Skin of body (tissue), 1 donor: ENCODE measurements at regions not wholly inside any gene's neighbourhood (a gene's known extent, or its start where the extent isn't known, plus 50 kb on each side); places are given as distances from the start of the nearest gene placed in this dataset.
"Not testable (repeated sequence)": the region's sequence is repeated elsewhere in the genome, so short reads cannot be mapped to it uniquely, and the experiment has no call there.

Experiments used
- DNase-seq: peaks from one replicate; lab custom pipeline; 2025; lab: John Stamatoyannopoulos, UW

DNA sequence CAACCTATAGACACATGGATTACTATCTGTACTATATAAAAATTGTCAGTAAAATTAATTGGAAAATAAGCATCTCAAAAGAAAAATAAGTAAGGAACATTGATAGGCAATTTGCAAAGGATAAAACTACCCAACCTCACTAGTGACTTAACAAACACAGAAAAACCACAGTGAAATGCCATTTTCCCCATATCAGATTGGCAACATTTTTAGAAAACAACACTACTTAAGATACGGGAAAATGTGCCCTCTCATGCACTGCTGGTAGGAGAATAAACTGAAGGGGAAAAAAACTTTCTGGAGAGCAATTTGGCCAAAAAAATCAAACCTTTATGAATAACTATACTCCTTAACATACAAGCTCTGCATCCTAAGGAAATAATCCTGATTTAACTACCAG, 254.0 kb downstream of the DEPDC1B start:
- no peak for DNase-seq

DNA sequence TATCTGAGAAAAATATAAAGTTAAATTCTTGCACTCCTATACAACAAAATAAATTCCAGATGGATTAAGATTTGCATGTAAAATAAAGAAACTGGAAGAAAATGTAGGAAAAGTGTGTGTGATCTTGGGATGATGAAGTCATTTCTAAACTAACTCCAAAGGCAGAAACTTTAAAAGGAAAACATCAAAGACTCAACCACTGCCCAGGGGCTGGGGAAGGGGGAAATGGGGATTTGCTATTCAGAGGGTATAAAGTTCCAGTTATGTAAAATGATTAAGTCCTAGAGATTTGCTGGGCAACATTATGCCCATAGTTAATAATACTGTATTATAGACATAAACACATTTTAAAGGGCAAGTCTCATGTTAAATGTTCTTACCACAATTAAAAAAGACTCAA, 254.5 kb downstream of the DEPDC1B start:
- no peak for DNase-seq

DNA sequence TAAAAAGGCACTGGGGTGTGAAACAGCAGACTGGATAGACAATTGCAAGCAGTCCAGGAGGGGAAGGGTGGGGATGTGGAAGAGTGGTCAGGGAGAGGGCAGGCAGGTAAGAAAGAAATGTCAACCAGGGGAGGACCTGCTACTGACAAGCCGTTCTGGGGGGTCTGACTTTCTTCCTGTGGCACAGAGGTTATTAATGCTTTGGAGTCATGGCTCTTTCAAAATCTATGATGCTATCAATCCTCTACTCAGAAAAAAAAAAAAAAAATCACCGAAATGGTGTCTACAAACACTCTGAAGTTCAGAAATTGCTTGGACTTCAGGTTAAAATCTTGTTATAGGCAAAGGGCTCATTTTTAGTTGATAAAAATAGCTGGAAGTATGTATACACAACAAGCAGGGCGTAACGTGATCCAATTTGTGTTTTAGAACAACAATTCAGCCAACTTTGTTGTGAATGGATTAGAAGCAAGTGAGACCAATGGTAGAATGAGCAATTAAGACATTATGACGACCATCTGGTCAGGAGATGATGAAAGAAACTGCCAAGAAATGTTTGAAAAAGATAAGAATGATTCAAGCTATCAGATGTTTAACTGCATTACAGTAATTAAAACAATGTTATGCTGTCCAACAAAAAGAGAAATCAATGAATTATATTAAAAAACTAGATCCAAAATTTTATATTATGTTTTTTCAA, 255.2 kb downstream of the DEPDC1B start:
- DNase-seq = no peak

DNA sequence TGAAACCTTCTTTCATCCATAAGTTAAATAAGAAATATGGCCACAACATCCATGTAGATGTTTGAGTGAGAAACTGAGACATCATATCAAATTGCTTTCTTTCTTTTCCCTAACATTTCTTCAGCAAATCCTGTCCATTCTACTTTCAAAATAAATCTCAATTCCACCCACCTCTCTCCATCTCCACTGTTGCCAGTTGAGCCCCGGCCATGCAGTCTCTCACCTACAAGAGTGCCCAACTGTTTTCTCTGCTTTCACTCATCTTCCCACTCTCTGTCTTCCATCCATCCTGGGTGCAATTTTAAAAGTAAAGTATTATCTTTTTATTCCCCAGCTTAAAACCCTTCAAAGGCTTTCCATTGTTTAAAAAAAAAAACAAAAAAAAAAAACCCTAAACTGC, 260.4 kb downstream of the DEPDC1B start:
- DNase-seq = no peak

DNA sequence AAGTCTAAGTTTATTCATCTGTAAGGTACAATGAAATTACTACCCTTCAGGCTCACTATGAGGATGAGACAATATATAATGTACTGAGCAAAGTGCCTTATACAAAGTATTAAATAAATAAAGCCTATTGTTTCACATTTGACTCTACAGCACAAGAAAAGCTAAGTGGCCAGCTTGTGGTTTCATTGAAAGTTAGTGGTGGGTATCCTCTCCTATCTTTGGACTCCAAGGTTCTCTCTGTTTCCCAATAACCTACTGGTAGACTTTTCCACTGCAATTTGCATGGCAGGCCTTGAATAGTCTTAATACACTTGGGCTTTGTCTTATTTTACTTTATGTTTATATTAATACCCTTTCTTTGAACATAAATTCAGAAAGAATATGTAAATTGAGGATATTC, 262.7 kb downstream of the DEPDC1B start:
- DNase-seq = no peak

DNA sequence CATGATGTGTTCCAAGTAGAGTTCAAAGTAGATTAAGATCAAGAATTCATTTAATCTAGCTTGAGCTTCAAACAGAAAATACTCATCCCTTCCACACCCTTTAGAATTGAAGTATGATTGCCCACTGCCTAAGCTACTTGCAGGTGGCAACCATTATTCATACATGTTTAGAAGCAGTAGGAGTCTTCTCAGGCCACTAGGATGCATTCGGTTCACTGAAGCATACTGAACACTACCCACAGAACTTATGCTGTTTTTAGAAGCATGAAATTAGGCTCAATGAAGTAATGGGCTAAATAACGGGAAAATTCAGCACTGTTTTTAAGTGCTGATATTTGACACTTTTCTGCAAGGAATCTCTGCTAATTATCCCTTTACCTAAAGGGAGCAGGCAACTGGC, 263.4 kb downstream of the DEPDC1B start:
- no peak for DNase-seq

DNA sequence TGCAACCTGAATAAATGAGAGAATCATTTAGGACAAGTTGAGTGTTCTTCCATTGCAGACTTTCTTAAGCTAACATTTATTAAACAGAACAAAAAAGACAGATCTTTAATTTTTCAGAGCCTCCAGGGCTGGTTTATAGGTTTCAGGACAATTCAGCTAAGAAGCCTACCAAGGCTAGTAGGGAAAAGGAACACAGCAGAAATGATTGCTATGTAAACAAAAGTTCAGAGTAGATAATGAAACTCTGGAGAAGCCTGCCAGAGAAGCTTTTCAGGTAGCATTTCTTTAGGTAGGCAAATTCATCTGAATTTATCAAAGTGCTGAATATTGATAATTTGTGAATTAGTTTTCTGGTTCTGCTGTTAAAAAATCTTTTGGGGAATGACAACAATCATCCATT, 264.2 kb downstream of the DEPDC1B start:
- DNase-seq = no peak

DNA sequence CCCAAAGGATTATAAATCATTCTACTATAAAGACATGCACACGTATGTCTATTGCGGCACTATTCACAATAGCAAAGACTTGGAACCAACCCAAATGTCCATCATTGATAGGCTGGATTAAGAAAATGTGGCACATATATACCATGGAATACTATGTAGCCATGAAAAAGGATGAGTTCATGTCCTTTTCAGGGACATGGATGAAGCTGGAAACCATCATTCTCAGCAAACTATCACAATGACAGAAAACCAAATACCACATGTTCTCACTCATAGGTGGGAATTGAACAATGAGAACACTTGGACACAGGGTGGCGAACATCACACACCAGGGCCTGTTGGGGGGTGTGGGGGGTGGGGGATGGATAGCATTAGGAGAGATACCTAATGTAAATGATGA, 273.8 kb downstream of the DEPDC1B start:
- DNase-seq = not testable (repeated sequence)

DNA sequence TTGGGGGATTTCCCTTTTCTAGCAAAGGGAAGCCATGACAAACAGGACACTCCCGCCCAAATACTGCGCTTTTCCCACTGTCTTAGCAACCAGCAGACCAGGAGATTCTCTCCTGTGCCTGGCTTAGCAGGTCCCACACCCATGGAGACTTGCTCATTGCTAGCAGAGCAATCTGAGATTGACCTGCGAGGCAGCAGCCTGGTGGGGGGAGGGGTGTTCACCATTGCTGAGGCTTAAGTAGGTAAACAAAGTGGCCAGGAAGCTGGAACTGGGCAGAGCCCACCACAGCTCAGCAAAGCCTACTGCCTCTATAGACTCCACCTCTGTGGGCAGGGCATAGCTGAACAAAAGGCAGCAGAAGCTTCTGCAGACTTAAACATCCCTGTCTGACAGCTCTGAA, 279.2 kb downstream of the DEPDC1B start:
- not testable (repeated sequence) for DNase-seq

DNA sequence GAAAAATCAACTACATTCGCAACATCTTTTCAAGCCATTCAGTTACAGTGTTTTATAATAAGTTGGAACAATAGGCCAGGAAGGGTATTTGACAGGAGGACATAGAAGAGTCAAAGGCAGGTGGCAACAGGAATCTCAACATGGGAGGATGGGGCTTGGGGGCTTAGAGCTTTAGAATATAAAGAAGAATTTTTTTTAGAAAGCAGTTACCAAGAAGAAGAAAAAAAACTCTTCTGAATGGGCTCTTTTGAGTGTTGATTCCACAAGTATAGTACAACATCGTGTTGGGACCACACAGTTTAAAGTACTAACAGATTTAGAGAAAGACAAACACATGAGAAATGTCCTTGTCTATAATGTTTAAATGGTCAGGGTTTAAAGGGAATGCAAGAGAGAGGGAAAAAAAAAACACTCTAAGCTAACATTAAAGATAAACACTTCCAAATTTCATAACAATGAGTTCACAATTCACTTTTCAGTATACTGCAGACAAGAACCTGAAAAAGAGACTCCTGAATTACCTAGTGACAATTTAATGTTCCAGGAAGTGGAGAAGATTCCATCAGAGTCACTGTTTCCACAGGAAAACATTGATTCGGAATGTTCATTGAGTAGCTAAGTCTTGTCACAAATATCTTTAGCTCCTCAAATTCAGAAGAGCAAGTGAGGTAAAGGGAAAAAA, 282.3 kb downstream of the DEPDC1B start:
- no peak for DNase-seq

DNA sequence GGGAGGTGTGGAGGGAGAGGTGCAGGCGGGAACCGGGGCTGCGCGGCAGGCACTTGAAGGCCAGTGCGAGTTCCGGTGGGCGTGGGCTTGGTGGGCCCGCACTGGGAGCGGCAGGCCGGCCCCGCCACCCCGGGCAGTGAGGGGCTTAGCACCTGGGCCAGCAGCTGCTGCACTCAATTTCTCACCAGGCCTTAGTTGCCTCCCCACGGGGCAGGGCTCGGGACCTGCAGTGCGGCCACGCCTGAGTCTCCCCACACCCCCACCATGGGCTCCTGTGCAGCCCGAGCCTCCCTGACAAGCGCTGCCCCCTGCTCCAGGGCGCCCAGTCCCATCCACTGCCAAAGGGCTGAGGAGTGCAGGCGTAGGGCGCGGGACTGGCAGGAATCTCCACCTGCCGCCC, 284.5 kb downstream of the DEPDC1B start:
- DNase-seq = no peak

DNA sequence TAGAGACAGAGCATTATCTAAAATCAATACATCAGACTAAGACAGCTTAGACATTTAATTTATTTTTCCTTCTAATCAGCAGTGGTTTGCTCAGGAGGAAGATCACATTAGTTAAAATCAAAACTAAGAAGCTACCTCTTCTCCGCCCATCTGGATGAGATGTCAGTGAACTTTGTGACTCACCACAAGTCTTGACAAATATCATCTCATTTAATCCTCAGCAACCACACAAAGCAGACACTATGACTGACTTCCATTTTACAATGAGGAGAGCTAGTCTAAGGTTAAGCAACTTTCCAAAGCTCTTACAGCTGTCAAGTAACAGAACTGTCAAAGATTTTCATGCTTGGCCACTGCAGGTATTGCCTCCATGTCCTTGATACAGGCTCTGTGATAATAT, 289.5 kb downstream of the DEPDC1B start:
- DNase-seq = no peak

DNA sequence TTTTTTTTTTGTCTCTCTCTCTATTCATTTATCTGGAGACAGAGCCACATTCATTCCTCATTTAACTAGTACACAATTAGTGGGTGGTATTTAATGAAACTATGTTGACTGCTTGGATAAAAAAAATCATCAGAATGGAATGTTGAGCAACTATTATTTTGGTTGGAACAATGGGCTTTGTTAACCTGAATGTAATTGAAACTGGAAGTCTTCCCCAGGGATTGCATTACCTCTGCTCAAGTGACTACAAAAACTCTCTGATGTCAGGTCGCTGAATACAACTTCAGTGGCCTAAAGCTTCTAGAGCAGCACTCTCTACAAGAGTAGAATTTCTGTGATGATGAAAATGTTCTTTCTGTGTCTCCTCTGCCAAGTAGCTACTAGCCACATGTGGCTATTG, 295.8 kb downstream of the DEPDC1B start:
- DNase-seq = no peak

DNA sequence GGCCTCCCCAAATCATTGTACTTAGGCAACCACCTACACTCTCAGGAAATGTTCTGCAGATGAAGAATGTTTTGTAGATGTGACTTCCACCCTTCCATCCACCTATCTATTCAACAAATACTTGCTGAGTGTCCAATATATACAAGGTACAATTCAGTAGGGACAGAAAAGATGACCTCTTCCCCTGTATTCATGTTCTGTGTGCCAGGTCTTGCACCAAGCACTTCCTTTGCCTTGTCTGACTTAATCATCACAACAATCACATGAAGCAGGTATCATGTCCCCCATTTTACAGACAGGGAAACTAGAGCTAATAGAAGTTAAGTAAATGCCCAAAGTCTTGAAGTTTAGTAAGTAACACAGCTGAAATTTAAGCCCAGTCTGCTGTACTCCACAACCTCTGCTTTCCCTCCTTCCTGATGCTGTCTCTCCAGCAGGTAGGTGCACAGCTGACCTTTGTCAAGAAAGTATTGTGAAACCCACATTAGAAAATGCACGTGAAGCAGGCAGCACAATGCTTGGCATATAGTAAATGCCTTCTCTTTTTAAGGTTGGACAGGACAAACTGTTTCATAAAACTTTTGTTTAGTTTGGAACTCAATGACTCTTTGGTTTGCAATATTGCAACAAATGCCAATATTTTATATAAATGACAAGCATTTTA, 296.5 kb downstream of the DEPDC1B start:
- DNase-seq = no peak

DNA sequence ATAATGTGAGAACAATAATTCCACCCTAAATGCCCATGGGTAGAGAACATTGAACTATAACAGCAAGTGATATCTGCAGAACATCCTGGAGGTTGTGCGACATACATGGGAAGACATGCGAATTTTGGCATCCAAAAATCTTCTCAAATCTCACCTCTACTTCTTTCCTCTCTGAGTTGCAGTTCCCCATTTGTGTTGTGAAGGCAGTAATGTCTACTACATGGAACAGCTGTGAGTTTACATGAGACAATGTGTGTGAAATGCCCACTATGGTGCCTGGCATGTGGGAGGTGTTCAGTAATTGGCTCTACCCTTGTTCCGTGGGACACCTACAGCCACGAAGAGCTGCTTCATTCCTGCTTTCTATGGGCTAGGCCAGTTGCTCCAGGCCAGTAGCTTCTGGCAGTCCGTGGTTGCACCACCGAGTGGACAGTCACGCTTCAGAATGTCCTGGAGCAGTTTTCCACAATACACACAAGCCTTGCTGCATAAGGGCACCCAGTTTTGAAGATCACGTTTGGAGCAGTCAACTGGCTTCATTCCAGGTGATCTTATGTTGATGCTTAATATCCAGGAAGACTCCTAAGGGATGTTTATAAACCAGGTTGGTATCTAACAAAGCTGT, 297.7 kb downstream of the DEPDC1B start:
- no peak for DNase-seq

DNA sequence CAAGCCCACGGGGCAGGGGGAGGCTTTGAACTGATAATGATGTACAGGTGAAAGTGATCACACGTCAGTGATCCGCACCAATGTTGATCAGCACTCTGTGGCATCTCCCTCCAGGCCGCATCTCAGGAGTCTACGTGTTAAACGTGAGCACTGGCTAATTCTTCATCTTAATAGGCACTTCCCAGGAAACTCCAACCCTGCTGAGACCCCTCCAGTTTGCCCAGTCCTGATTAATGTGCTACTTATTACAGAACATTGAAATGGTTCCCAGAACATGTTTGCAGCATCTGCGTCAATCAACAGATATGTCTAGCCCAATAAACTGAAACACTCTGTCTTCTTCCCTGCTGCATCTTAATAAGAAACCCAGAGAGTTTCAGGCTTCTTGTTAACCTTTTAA, 298.4 kb downstream of the DEPDC1B start:
- DNase-seq = no peak

DNA sequence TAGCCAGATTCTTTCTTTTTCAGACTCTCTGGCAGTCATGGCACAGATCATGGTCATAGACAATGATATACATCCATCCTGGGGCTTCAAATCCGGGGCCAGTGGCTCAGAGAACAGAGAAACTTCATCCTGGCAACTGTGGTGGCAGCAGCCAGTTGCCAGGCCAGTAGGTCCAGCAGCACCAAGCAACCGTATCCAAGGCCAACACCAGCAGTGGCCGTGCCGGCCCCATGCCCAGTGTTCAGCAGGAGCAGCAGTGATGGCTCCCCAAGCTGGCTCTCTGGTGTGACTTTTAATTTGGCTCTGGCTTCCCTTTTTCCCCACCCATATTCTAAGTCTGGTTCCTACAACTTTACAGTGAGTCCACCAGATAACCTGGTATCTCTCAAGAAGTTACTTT, 300.5 kb downstream of the DEPDC1B start:
- DNase-seq = no peak

DNA sequence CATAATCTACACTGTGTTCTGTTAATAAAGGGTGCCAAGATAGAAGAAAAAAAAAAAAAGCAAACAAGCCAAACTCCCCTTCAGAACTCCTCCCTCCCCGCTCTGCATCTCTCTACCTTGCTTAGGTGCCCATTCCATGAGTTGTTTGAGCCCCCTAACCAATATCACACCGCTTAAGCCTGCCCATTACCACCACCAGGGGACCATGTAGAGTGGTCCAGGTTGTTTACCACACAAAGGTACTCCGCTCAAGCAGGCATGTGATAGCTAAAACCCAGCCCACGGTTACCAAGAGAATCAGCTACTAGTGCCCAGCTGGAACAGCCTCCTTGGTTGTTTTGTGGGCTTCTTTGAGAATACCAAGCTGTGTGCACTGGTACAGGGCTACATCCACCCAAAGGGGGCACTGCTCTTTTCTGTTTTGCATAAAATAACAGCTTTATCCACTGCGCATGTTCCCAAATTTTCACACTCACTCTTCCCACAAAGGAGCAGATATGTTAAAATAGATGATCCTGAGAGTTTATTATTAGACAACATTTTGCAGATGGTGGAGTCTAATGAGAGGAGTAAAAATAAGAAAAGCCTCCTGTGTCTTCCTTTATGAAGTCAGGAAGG, 304.1 kb downstream of the DEPDC1B start:
- no peak for DNase-seq

DNA sequence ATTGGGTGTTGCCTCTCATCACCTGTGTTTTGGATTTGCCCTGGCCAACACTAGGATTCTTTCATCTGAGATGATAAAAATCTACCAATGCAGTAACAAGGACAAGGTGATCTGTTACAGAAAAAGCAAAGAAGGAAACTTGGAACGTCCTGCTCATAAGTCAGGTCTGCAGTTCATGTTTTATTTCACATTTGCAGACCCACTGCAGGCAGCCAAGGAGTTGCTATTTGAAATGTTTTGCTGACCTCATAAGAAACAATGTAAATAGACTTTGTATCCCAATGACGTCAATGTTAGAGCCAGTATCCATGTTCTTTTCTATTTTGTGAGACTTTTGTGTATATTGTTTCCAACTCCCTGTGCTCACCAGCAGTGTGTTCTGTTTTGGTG, 312.9 kb downstream of the DEPDC1B start:
- no peak for DNase-seq

DNA sequence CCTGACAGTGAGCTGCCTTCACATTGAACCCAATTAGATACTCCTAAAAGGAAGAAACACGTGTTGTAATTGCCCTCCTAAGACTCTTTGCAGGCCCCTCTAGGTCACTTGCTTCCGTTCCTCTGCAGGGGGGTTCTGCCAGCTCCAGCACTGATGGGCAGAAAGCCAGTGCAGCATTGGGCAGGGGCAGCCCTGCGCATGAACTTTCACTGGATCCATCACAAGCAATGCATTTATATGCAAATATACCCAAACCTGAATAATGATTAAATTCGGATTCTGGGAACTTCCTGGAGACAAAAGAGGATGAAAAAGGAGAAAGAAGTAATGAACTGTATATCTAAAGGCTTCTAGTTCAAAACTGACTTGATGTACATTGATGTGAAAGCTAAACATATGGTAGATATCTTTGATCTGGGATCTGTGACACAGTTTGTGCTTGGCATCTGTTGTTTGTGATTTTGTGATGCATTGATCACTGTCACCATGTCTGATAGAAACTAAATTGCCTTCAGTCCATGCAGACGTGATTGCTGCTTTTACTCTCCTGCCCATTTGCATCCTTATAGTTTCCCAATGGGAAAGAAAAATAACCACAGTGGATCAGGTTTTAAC, 313.4 kb downstream of the DEPDC1B start:
- DNase-seq = no peak

DNA sequence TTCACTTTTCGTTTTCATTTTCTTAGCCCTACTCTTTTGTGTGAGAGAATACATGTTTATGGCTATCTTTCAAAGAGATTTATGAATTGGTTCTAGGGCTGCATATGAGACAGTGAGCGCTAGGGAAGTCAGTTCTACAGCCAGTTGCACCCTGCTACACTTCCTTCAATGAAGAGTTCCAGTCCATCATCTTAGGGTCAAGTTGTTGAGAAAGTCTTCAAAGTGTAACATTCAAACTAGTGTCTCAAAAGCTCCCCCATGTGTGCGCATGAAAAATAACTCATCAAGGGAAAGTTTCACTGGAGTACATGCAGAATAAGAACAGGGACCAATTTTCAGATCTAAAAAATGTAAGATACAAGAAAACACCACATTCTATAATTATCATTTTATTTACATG, 317.2 kb downstream of the DEPDC1B start:
- peak; percentile 12 for DNase-seq

DNA sequence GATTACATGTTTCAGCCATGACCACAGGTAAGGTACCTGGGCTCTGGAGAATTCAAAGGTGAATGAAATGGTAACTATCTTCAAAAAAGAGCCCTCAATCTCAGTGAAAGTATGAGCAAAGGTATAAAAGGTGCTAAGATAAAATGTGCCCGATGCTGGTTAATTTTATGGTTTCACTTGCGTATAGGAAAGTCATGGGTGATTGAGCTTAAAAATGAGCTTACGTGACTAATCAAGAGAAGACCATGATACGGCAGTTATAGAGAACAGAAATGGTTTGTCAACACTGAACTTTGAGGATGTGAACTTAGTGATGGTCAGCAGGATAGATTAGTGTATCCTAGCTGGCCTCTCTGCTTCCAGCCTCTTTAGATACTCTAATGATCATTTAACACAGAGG, 320.1 kb downstream of the DEPDC1B start:
- DNase-seq = no peak
